GM19043 (cell line): ENCODE measurements at regions not wholly inside any gene's neighbourhood (a gene's known extent, or its start where the extent isn't known, plus 50 kb on each side); places are given as distances from the start of the nearest gene placed in this dataset.

Experiments used
- ATAC-seq: cut with Tn5 transposase; IDR thresholded peaks from one replicate; pipeline ENCODE4 v1.9.1; 2021; ENCODE audit warnings: low read depth; ENCODE audit not compliant: unreplicated experiment

DNA sequence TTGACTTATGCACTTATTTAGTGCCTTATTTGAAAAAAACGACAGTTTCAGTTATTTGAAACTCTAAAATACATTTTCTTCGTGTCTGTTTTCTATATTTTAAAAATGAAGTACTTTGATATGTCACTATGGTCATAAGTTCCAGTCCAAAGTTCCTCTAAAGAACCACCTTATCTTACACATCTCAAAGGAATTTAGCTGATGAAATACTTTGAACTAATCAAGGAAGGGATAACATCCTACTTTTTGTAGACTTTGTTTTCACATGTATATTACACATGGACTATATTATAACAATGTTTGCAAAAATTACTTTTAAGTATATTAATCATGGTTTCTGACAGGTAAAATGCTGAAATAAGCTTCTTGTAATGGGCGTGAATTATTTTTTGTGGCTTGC, 265.8 kb upstream of the ZNF717 start:
- no peak for ATAC-seq

DNA sequence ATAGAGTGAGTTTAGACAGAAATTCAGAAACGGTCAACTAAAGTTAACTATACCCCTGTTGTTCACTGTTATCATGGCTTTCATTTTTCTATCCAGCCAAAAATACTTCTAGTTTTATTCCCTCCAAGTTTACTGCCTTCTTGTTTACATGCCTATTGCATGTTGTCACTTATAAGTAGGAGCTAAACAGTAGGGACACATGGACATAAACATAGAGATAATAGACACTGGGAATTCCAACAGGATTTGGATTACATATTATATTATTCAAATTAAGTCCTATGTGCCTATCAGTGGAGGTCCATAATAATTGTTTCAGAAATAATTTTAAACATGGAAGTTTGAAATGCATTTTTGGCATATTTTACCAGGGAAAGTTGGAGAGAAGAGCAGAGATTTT, 269.1 kb upstream of the ZNF717 start:
- ATAC-seq: no peak

DNA sequence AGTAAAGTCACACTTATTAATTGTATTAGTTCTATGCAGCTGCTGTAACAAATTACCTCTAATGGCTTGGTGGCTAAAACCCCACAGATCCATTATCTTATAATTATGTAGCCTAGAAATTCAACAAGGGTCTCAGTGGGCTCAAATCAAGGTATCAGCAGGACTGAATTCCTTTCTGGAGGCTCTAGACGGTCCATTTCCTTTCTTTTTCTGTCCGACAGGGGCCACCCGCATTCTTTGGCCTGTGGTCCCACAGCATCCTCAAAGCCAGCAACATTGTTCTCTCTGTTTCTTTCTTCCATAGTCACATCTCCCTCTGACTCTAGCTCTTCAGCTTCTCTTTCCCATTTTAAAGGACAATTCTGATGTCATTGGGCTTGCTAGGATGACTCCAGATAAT, 276.3 kb upstream of the ZNF717 start:
- no peak for ATAC-seq

DNA sequence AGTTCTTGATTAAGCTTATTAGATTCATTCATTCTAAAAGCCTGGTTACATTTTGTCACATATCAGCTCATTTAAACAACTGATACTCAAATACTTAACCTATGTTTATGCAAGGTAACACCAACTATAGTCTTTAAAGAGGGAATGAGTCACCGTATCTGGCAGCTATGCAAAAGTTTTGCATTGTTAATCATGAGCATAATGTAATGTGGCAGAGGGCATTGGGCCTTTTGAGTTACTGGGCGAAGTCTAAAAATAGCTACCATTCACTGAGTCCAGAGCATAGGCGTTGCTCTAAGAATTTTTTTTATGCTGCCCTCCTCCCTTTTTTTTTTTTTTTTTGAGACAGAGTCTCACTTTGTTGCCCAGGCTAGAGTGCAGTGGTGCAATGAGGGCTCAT, 277.7 kb upstream of the ZNF717 start:
- ATAC-seq: no peak

DNA sequence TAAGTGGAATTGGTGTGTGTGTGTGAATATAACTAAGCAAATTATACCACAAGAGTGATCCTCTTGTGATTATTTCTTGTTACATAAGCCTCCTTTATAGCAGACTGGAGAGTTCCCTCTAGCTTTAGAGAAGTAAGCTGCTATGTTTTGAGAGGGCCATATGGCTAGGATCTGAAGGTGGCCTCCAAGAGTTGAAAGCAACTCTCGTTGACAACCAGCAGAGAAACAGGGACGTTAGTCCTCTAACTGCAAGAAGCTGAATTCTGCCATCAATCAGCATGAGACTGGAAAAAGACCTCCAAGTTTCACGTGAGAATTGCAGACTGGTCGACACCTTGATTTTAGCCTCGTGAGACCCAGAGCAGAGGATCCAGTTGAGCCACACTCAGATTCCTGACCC, 278.5 kb upstream of the ZNF717 start:
- ATAC-seq: no peak

DNA sequence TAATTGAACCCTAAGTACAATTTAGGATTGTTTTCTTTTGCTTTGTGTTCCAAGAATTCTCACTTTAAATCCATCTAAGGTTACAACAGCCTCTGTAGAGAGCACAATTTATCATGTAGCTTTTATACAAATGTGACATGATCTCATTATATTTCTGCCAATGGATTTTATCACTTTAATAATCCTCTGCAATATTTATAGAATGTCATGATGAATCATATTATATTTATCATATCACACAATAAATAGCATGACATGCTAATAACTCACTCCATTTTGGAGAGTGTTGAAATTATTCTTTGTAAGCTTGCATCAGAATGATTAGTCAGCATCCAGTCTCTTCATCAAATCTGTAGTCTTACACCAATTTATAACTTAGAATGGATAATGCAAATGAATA, 280.6 kb upstream of the ZNF717 start:
- no peak for ATAC-seq

DNA sequence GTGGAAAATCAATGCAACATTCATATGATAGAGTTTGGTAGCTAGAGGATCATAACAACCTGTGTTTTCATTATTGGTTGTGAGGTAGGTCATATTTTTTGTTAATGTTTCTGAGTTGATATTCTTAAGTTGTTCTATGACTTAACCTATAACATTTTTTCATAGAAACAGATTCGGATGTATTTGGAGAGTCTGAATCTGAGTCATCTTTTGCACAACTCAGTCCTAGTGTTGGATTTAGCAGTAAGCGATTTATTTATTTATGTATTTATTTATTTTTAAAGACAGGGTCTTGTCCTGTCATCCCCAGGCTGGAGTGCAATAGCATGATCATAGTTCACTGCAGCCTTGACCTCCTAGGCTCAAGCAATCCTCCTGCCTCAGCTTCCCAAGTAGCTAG, 292.8 kb upstream of the ZNF717 start:
- ATAC-seq: no peak

DNA sequence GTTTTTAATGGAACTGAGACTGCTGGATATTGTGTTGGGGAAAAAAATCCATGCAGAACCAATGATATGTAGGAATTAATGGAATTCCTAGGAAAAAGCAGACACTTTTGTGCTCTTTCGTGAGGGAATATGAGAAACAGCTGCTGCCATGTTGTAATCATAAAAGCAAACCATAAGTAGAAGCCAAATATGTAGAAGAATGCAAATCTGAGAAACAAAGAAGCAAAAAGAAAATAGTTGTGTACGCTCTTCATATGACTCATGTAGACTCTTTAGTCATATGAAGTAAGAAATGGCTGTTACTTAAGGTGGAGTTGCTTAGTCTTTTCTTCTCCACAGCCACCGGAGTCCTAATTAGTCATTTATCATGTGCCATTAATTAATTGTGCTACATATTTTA, 298.6 kb upstream of the ZNF717 start:
- ATAC-seq: no peak

DNA sequence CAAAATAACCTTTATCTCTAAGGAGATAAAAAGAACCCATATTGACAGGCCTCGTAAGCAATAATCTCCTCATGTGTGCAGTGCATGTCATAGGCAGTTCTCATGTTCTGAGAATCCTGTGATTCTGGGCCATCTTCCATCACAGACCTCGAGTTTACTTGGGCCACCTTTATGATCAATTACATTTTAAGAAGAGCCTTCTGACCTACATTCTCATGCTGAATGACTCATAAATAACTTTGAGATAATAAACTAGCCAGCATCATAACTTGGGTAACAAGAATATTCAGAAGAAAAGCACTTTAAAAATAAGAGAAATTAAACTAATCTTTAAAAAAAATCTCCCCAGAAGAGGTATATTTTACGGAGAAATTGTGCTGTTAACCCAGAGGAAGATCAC, 310.7 kb upstream of the ZNF717 start:
- ATAC-seq: no peak

DNA sequence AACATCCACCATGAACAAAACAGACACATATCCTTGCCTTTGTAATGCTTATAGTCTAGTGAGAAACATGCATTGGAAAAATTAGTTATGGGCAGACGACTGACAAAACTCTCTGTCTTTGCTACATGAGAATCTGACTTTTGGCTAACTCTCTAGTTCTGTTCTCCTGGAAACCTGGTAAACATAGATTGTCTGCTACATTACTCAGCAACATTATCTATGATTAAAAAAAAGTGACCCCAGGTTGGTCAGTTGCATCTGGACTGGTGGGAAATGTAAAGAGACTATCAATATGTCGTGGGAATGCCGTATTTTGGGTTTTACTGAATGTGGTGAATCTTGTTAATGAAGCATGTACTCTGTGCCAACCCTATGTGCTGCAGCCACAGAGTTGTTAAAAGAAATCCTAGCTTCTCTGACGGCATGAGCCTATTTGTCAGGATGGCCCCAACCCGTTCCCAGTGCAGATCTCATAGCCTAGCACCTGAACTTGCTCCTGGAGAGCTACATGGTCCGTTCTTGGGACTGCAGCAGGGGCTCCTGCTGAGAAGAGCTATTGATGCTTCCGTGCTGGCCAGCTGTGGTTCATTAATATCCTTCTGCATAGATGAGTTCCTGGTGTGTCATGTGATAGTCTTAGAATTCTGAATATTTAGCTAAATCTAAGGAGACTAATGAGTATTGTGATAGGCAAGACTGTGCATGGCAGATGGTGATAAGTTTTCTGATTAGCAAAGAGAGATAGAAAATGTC, 311.7 kb upstream of the ZNF717 start:
- no peak for ATAC-seq

DNA sequence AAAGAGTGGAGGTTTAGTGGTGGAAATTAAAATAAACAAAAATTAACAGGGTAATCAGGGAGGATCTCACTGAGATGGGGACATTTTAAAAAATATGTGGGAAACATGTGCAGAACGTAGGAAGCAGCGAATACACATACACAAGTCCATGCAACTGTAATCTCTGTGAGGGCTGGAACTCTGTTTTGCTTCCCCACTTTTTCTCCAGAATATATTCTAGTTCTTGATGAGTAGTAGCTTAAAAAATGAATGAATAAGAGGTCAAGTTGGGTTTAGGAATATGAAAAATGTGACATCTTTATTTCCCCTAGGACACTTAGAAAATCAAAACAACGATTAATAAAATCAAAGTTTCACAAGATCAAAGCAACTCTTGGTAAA, 312.2 kb upstream of the ZNF717 start:
- no peak for ATAC-seq

DNA sequence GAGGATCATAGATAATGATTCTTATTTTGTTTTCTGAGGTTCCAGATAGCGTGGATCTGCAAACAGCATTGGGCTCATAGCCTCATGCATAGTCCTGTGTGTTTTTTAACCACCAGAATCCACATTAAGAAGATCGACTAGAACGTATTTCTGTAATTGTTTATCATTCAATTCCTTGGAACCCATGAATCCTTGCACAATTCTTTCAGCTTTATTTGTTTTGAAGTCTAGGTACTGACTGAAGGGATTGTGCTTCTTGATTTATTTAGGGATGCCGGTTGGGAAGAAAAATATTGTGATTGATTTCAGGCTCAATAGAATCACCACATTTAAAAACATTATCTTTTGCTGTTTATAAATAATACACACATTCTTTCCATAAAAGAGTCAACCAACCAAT, 314.6 kb upstream of the ZNF717 start:
- no peak for ATAC-seq

DNA sequence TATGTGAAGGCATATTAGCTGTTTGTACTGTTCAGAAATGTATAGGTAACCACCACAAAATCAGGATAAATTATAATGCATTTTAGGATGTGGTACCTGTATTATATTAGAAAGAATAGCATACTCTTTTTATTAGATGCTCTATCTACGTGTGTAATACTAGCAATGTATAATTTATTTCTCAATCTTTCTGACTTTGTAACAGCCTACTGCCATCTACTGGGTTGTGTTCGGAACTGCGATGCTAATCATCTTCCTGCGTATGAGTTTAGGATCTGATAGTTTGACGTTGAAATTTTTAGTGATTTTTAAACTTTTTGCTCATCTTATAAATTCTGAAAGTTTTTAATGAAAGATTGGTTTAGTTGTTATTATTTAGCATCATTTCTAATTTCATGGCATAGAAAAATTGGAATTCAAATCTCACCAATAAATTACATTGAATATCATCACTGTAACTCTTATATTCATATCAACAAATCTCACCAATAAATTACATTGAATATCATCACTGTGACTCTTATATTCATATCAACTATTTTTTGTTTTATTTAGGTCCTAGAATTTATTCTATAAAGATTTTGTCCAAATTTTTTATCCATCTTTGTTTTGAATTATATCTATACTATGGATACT, 322.7 kb upstream of the ZNF717 start:
- ATAC-seq: no peak

DNA sequence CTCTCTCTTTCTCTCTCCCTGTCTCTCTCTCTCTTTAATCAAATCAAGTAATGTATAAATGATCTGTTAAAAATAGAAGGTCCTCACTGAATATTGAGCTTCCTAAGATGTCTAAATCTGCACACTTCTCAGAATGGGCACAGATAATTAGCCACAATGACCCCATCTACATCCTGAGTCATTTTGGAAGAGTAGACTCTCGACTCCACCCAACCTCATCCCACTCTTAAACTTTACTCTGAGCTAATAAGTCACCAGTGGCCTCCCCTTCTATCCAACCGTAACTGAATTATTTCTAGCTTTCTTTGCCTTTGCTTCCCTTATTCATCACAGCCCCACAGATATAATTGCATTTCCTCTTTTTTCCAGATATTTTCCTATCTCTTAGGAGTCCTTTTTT, 326.5 kb upstream of the ZNF717 start:
- ATAC-seq: no peak

DNA sequence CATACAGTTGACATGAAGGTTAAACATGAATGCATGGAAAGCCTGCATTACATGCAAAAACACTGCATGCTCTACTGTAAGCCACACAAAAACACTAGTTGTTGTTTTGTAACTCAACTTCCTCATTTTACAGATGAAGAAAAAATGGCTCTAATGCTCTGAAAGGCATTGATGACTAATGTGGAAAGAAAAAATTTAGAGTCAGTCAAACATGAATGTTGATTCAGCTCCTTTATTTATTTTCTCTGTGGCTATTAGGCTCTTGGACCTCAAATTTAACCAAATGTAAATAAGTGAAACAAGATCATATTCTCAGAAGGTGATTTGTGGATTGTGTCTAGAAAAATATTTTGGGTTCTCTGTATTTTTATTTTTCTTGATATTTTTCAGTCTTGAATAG, 336.7 kb upstream of the ZNF717 start:
- no peak for ATAC-seq

DNA sequence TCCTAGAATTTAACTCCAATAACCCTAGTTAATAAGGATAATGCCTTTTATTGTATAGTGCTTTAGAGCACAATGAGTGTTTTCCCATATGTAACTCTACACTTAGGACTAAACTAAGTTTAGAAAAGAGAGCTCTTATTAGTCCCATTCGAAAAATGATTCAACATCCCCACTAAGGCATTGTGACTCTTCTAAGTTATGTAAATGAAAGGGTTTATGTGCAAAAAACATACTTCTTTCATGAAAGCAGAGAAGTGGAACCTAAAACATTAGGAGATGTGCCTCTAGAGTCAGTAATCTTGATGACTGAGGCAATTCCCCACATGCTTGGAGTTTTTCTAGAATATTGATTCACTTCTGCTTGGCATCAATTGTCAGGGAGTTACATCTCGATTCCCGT, 344.1 kb upstream of the ZNF717 start:
- no peak for ATAC-seq

DNA sequence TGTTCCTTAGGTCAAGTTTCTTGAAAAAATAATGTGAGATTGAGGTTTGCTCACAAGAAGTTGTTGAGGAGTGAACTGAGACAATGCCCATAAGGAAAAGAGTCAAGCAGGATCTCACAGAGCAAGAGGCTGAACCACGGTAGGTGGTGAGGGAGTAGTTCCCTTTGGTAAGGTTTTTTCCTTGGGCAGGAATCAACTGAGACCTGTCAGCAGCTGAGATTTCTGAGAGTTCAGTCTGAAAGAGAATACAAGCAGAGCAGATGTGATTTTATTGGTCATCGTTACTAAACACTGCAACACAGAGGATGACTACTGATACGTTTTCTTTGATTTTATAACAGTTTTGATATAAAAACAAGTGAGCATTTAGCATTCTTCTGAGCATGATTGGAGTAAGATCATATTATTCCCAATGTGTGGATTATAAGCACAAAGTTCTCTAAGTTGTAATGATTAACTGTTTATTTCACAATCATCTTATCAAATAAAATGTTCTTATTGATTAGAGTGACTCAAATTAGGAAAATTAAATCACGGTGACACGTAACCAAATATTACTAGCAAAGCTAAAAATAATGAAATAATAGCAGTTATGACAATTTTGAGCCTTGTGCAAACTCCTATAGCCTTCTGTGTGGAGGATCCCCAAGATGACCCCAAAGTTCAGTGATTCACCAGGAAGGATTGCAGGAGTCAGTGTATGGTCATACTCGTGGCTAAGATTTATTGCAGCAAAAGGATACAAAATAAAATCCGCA, 346.2 kb upstream of the ZNF717 start:
- ATAC-seq: no peak

DNA sequence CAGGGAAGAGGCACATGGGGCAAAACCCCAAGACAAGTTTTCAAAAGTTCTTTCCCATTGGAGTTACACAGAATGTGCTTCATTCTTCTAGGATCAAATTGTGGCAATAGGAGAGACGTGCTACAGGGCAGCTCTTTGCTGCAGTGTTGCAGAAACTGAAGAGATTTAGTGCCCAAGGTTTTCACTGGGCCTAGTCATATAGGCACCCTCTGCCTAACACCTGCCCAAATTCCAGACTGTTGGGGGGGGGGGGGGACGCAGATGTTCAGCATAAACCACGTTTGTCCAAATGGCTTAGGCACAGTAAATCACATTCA, 346.8 kb upstream of the ZNF717 start:
- no peak for ATAC-seq

DNA sequence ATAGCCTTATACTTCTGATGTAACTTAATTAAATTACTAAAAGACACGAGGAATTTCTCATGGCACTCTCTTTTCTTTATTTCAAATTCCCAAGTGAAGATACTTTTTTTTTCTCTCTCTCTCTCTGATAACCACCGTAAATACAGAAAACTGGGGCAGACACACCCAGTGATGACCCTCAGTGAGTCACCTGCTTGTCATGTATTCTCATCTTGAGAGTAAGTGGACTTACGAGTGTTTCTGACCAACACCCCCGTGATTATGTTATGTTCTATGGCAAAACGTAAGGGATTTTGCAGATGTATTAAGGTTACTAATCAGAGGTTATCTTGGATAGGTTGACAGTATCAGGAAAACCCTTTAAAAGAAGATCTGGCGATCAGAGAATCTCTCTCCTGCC, 348.8 kb upstream of the ZNF717 start:
- no peak for ATAC-seq

DNA sequence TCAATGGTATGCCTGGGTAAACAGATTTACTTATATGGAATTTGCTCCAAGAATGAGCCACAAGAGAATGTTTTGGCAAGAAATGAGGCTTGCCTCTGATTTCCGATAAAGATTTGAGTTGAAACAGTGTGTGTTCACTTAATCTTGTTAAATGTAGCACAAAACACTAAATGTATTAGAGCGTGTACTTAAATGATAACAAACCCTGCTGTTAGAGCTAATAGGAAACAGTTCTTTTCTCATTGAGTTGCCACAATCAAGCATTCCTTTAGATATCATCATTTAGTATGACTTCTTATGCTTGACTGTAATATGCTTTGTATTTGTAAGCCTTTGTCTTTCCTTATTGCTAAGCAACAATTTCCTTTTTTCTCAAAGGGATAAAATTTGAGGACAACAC, 353.6 kb upstream of the ZNF717 start:
- no peak for ATAC-seq

DNA sequence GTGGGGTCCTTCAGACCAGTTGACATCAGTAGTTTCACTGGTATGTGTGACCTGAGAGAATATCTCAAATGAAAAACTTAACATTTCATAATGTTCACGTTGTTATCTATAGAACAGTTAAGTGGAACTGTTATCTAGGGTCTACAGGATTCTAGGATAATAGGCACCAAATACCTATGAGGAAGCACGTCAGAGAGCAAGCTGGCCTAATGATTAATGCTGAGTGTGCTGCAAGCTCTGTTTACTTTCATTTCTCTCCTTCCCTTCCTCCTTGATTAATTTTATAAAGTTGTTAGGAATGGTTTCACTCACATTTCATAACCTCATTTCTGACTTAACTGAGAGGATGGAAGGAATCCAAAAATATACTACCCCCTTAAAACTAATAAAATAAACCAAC, 362.5 kb upstream of the ZNF717 start:
- no peak for ATAC-seq

DNA sequence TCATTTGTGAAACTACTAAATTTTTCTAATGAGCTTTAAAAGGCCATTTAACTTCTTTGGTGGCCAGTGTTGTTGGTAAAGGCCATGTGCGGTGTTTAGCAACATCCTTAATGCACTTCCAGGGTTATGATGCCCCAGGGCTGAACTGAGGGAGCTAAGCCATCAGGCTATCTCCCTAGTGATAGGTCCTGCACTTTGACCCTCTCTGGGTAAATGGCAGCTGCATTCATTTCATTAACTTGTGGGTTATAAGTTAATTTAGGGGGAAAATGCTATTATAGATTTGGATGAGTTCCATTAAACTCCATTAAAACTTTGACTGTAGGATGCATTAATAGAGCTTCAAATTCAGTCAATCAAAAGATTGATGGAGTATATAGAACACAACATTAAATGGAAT, 366.7 kb upstream of the ZNF717 start:
- ATAC-seq: no peak
